ENCODE measurements at regions not wholly inside any gene's neighbourhood (a gene's known extent, or its start where the extent isn't known, plus 50 kb on each side); places are given as distances from the start of the nearest gene placed in this dataset.

DNA sequence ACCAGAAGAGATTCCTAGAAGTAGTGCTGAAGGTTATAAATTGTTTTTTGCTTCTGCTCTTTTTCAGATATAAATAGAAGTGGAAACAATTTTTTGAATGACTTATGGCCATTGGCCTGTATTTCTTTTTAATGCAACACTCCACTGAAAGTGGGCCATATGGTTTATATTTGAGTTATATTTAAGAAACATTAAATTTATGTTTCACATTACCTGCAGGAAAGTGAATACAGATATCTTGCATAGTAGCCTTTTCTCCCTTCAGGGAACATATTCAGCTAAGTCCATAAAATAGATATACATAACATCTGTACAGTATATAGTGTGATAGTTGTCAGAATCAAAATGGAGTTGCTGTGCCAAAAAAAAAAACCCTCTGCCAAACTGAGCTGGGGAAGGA, 53.1 kb upstream of the EFEMP1 start:
- TF ChIP-seq, protein P1, sequence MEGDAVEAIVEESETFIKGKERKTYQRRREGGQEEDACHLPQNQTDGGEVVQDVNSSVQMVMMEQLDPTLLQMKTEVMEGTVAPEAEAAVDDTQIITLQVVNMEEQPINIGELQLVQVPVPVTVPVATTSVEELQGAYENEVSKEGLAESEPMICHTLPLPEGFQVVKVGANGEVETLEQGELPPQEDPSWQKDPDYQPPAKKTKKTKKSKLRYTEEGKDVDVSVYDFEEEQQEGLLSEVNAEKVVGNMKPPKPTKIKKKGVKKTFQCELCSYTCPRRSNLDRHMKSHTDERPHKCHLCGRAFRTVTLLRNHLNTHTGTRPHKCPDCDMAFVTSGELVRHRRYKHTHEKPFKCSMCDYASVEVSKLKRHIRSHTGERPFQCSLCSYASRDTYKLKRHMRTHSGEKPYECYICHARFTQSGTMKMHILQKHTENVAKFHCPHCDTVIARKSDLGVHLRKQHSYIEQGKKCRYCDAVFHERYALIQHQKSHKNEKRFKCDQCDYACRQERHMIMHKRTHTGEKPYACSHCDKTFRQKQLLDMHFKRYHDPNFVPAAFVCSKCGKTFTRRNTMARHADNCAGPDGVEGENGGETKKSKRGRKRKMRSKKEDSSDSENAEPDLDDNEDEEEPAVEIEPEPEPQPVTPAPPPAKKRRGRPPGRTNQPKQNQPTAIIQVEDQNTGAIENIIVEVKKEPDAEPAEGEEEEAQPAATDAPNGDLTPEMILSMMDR (IDR thresholded peaks at IDR 0.05 in 2 of 3, conservative IDR thresholded peaks at IDR 0.05 in 1 of 3; ENCODE audit: control insufficient read depth in 2 of 3, extremely low read depth in 1 of 3, insufficient read depth in 1 of 3, low read depth in 3 of 3, low read length in 3 of 3), result no peak
- no peak for TF ChIP-seq TARDBP (IDR thresholded peaks at IDR 0.05; ENCODE audit: borderline replicate concordance)

Data from GM12878 (cell line).